ENCODE measurements at regions not wholly inside any gene's neighbourhood (a gene's known extent, or its start where the extent isn't known, plus 50 kb on each side); places are given as distances from the start of the nearest gene placed in this dataset.

- TF ChIP-seq CTCF (IDR thresholded peaks at IDR 0.05): no peak
- H3K4me3 ChIP-seq: no peak overlapping the region
- intact Hi-C loops (cut with DNase I): no loop called here
- H3K4me1 ChIP-seq: no peaks in the 10 kb centered on the region
- H3K27me3 ChIP-seq: no peaks in the 10 kb centered on the region
- no peaks in the 10 kb centered on the region for H3K36me3 ChIP-seq
- H3K27ac ChIP-seq: no peak overlapping the region
- H3K9me3 ChIP-seq: peaks cover 0 to 19% (median 3%) of the 10 kb centered on the region in 11 donors
- no peak for ATAC-seq
- DNase-seq: no peak
Observed at GRCh38 chr12:76135456-76135855, 51.0 kb upstream of the NAP1L1 start.
